Neural progenitor cell (in vitro differentiated cells): ENCODE measurements at regions not wholly inside any gene's neighbourhood (a gene's known extent, or its start where the extent isn't known, plus 50 kb on each side); places are given as distances from the start of the nearest gene placed in this dataset.

Experiments
- DNase-seq: peaks from one replicate; pipeline ENCODE4 v3.0.0-alpha.2; 2016; ENCODE audit warnings: low spot score
- H2AFZ ChIP-seq: fragments of 200-600 bp; sonication (generic); replicated peaks from 2 replicates; pipeline ENCODE4 v1.6.1; 2016; ENCODE audit warnings: antibody characterized with exemption
- H3F3A ChIP-seq: fragments of 200-600 bp; sonication (generic); 2 replicates; pipeline ENCODE4 v1.6.1; 2016; ENCODE audit warnings: antibody characterized with exemption, low read depth
- H3K27ac ChIP-seq: fragments of 200-600 bp; sonication (generic); 2 replicates; pipeline ENCODE4 v1.5.1; 2016; ENCODE audit warnings: mild to moderate bottlenecking
- H3K27me3 ChIP-seq: fragments of 200-600 bp; sonication (generic); 2 replicates; pipeline ENCODE4 v1.6.1; 2016; ENCODE audit warnings: mild to moderate bottlenecking, moderate library complexity
- H3K36me3 ChIP-seq: fragments of 200-600 bp; sonication (generic); 2 replicates; pipeline ENCODE4 v1.5.1; 2016
- H3K4me1 ChIP-seq: fragments of 200-600 bp; sonication (generic); 2 replicates; pipeline ENCODE4 v1.6.1; 2016; ENCODE audit warnings: mixed run types
- H3K4me2 ChIP-seq: fragments of 200-600 bp; sonication (generic); 2 replicates; pipeline ENCODE4 v1.6.1; 2016
- H3K4me3 ChIP-seq: fragments of 200-600 bp; sonication (generic); 2 replicates; pipeline ENCODE4 v1.5.1; 2016
- H3K79me2 ChIP-seq: fragments of 200-600 bp; sonication (generic); 2 replicates; pipeline ENCODE4 v1.6.1; 2016; ENCODE audit warnings: low read depth
- H3K9ac ChIP-seq: fragments of 200-600 bp; sonication (generic); 2 replicates; pipeline ENCODE4 v1.6.1; 2016
- H3K9me3 ChIP-seq: fragments of 200-600 bp; sonication (generic); 2 replicates; pipeline ENCODE4 v1.5.1; 2016; ENCODE audit warnings: low read depth
- H4K20me1 ChIP-seq: fragments of 200-600 bp; sonication (generic); 2 replicates; pipeline ENCODE4 v1.6.1; 2016; ENCODE audit warnings: low read depth
- H3K27ac Mint-ChIP-seq: 3 replicates; pipeline ENCODE4 v1.8.0; 2021; ENCODE audit warnings: mixed read lengths
- H3K27me3 Mint-ChIP-seq: 2 replicates; pipeline ENCODE4 v1.8.0; 2022; ENCODE audit warnings: low read depth, mild to moderate bottlenecking, inconsistent platforms, moderate library complexity, mixed read lengths; ENCODE audit not compliant: insufficient read depth
- H3K36me3 Mint-ChIP-seq: 3 replicates; pipeline ENCODE4 v1.8.0; 2021; ENCODE audit warnings: mixed read lengths
- H3K4me1 Mint-ChIP-seq: 3 replicates; pipeline ENCODE4 v1.8.0; 2021; ENCODE audit warnings: mixed read lengths
- H3K4me3 Mint-ChIP-seq: 3 replicates; pipeline ENCODE4 v1.8.0; 2021; ENCODE audit warnings: mild to moderate bottlenecking, moderate library complexity, mixed read lengths
- H3K9me3 Mint-ChIP-seq: 3 replicates; pipeline ENCODE4 v1.8.0; 2020; ENCODE audit warnings: mixed read lengths
- EZH2 ChIP-seq: fragments of 200-600 bp; sonication (generic); IDR thresholded peaks from 2 replicates; pipeline ENCODE4 v1.6.1; 2017; ENCODE audit warnings: antibody characterized with exemption, mild to moderate bottlenecking, moderate library complexity
- EZH2phosphoT487 ChIP-seq: fragments of 200-600 bp; sonication (generic); IDR thresholded peaks from 2 replicates; pipeline ENCODE4 v1.6.1; 2017; ENCODE audit warnings: antibody characterized with exemption
- TF ChIP-seq, protein P1 (sequence below): fragments of 200-600 bp; sonication (generic); IDR thresholded peaks from 2 replicates; pipeline ENCODE4 v1.5.1; 2017; ENCODE audit warnings: antibody characterized with exemption, mild to moderate bottlenecking

DNA sequence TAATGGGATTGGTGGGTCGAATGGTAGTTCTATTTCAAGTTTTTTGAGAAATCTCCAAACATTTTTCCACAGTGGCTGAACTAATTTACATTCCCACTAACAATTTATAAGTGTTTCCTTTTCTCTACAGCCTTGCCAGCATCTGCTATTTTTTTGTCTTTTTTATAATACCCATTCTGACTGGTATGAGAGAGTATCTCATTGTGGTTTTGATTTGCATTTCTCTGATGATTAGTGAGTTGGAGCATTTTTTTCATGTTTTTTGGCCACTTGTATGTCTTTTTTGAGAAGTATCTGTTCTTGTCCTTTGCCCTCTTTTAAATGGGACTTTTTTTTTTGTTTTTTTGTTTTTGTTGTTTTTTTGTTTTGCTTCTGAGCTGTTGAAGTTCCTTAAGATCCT is 200.0 kb upstream of the GK2 start:
- Histone ChIP-seq H3K4me3 (no peak overlapping the region), H2AFZ (no peak overlapping the region), H3F3A (no peaks in the 10 kb centered on the region), H3K36me3 (no peaks in the 10 kb centered on the region), H3K27me3 (no peaks in the 10 kb centered on the region), H3K4me2 (no peak overlapping the region), H3K9me3 (no peaks in the 10 kb centered on the region), H3K79me2 (no peaks in the 10 kb centered on the region), H3K9ac (no peak overlapping the region), H3K4me1 (no peaks in the 10 kb centered on the region), H3K27ac (no peak overlapping the region), H4K20me1 (no peaks in the 10 kb centered on the region)
- Mint-ChIP-seq H3K27ac (no peak overlapping the region), H3K9me3 (no peaks in the 10 kb centered on the region), H3K4me3 (no peak overlapping the region), H3K4me1 (no peaks in the 10 kb centered on the region), H3K27me3 (no peaks in the 10 kb centered on the region), H3K36me3 (no peaks in the 10 kb centered on the region)
- no peak for TF ChIP-seq EZH2phosphoT487
- TF ChIP-seq, protein P1, sequence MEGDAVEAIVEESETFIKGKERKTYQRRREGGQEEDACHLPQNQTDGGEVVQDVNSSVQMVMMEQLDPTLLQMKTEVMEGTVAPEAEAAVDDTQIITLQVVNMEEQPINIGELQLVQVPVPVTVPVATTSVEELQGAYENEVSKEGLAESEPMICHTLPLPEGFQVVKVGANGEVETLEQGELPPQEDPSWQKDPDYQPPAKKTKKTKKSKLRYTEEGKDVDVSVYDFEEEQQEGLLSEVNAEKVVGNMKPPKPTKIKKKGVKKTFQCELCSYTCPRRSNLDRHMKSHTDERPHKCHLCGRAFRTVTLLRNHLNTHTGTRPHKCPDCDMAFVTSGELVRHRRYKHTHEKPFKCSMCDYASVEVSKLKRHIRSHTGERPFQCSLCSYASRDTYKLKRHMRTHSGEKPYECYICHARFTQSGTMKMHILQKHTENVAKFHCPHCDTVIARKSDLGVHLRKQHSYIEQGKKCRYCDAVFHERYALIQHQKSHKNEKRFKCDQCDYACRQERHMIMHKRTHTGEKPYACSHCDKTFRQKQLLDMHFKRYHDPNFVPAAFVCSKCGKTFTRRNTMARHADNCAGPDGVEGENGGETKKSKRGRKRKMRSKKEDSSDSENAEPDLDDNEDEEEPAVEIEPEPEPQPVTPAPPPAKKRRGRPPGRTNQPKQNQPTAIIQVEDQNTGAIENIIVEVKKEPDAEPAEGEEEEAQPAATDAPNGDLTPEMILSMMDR: no peak
- TF ChIP-seq EZH2: no peak
- DNase-seq: no peak

DNA sequence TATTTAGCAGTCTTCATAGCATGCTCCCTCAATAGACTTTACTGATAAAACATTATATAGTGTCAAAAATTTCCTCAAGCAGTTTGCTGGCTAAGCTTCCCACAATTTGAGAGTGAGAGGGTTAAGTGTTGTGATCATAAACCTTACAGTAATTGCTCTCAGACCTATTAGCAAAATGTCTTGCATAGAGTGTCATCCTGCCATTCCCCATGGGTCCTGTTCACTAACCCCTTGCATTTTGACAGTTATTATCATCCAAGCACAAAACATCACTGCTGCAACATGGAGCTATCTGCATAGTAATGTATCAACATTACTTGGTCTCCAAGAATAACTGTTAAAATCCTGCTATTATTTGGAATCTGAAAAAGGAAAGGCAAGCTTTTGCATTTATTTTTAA is 196.1 kb upstream of the GK2 start:
- Mint-ChIP-seq H3K4me3 (no peak overlapping the region), H3K27me3 (no peaks in the 10 kb centered on the region), H3K27ac (no peak overlapping the region), H3K9me3 (no peaks in the 10 kb centered on the region), H3K4me1 (no peaks in the 10 kb centered on the region), H3K36me3 (no peaks in the 10 kb centered on the region)
- no peaks in the 10 kb centered on the region for H4K20me1 ChIP-seq
- H3K4me1 ChIP-seq: no peaks in the 10 kb centered on the region
- H3K36me3 ChIP-seq: no peaks in the 10 kb centered on the region
- H3F3A ChIP-seq: no peaks in the 10 kb centered on the region
- no peaks in the 10 kb centered on the region for H3K79me2 ChIP-seq
- no peaks in the 10 kb centered on the region for H3K27me3 ChIP-seq
- no peak overlapping the region for H3K4me2 ChIP-seq
- H3K4me3 ChIP-seq: no peak overlapping the region
- H3K9ac ChIP-seq: no peak overlapping the region
- DNase-seq: no peak
- no peak overlapping the region for H2AFZ ChIP-seq
- H3K9me3 ChIP-seq: no peaks in the 10 kb centered on the region
- TF ChIP-seq EZH2phosphoT487 (no peak), EZH2 (no peak)
- TF ChIP-seq, protein P1: no peak
- H3K27ac ChIP-seq: no peak overlapping the region

DNA sequence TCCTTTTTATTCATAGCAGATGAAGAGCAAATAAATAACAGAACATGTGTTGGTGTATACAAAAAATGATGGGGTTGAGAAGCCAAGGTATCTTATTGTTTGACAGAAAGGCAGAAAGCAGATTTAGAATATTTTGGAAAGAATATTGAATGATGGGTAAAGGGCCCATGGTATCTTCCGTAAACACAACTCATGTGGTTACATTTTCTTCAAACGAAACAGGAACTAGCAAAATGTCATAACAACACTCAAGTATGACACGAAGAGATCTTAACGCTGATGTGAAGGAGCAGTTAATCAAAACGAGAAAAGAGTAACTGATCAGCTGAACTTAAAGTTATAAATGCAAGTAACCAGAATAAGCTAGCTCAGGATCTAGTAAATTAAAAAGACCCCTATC is 195.7 kb upstream of the GK2 start:
- Histone ChIP-seq H3F3A (no peaks in the 10 kb centered on the region), H3K4me1 (no peaks in the 10 kb centered on the region), H3K9ac (no peak overlapping the region), H3K79me2 (no peaks in the 10 kb centered on the region), H3K4me3 (no peak overlapping the region), H3K9me3 (no peaks in the 10 kb centered on the region), H3K27me3 (no peaks in the 10 kb centered on the region), H3K4me2 (no peak overlapping the region), H4K20me1 (no peaks in the 10 kb centered on the region), H2AFZ (no peak overlapping the region), H3K27ac (no peak overlapping the region), H3K36me3 (no peaks in the 10 kb centered on the region)
- Mint-ChIP-seq H3K27me3 (no peaks in the 10 kb centered on the region), H3K27ac (no peak overlapping the region), H3K4me1 (no peaks in the 10 kb centered on the region), H3K36me3 (no peaks in the 10 kb centered on the region), H3K9me3 (no peaks in the 10 kb centered on the region), H3K4me3 (no peak overlapping the region)
- TF ChIP-seq EZH2 (no peak), EZH2phosphoT487 (no peak)
- DNase-seq: no peak

DNA sequence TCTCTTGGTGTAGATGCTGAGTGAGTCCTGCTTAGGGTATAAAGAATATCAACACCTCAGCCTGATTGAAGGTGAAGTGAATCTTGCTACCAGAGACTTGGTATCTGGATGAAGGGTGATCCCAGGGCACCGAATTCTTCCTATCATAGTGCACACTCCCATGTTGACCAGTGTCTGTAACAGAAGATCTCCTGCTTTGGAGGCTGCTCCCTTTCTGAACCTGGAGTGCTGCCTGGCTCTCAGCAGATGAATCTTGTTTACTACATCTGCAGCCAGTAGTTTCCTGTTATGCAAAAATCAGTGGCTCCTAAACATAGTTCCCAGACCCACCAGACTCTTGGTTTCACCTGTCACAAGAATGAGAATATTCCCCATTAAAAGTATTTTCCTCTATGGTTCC is 191.7 kb upstream of the GK2 start:
- H3K9me3 ChIP-seq: no peaks in the 10 kb centered on the region
- no peak overlapping the region for H3K9ac ChIP-seq
- H3K4me2 ChIP-seq: no peak overlapping the region
- no peaks in the 10 kb centered on the region for H3K9me3 Mint-ChIP-seq
- DNase-seq: no peak
- TF ChIP-seq, protein P1: no peak
- TF ChIP-seq EZH2phosphoT487 (no peak), EZH2 (no peak)
- no peaks in the 10 kb centered on the region for H3F3A ChIP-seq
- no peaks in the 10 kb centered on the region for H3K36me3 ChIP-seq
- no peaks in the 10 kb centered on the region for H3K4me1 ChIP-seq
- no peaks in the 10 kb centered on the region for H3K4me1 Mint-ChIP-seq
- H3K27ac ChIP-seq: no peak overlapping the region
- H3K4me3 Mint-ChIP-seq: no peak overlapping the region
- H3K27me3 ChIP-seq: no peaks in the 10 kb centered on the region
- H3K36me3 Mint-ChIP-seq: no peaks in the 10 kb centered on the region
- H3K4me3 ChIP-seq: no peak overlapping the region
- H3K27me3 Mint-ChIP-seq: no peaks in the 10 kb centered on the region
- no peak overlapping the region for H3K27ac Mint-ChIP-seq
- H2AFZ ChIP-seq: no peak overlapping the region
- no peaks in the 10 kb centered on the region for H4K20me1 ChIP-seq
- H3K79me2 ChIP-seq: no peaks in the 10 kb centered on the region
